Hematopoietic multipotent progenitor cell (in vitro differentiated cells): ENCODE measurements at regions not wholly inside any gene's neighbourhood (a gene's known extent, or its start where the extent isn't known, plus 50 kb on each side); places are given as distances from the start of the nearest gene placed in this dataset.
"Not testable (repeated sequence)": the region's sequence is repeated elsewhere in the genome, so short reads cannot be mapped to it uniquely, and the experiment has no call there.

Experiments used
- DNase-seq, 3 donors: peaks; one replicate each; pipeline ENCODE4 v3.0.0-alpha.2; 2011 to 2015; ENCODE audit warnings: low read depth in 2 of 3, low spot score in 2 of 3

GRCh38 chr12:105682821-105683220 lies 352.3 kb downstream of the C12orf75 start:
- DNase-seq = not testable (repeated sequence)

GRCh38 chr12:105683836-105684235 lies 353.3 kb downstream of the C12orf75 start:
- DNase-seq = not testable (repeated sequence)

GRCh38 chr12:105698075-105698474 lies 367.6 kb downstream of the C12orf75 start:
- DNase-seq = no peak

- no peak for DNase-seq
Observed at GRCh38 chr12:105699209-105699608, 368.7 kb downstream of the C12orf75 start.

DNA sequence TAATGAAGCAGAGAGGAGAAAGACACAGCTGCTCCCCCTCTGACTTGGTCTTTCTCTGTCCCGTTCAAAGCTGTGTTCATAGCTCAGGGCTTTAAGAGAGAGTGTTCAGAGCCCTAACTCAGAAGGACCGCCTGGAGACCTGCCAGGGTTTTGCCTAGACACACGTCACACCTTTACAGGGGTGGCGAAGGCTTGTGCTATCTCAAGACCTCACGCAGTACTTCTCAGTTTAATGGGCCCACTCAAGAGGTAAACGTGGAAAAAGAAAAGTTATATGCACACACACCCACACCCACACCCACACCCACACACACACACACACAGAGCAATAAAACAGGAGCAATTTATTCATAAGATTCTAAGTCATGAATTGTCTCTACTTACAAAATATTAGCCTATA lies 374.3 kb downstream of the C12orf75 start:
- DNase-seq = no peak

- no peak for DNase-seq
Observed at GRCh38 chr12:105705235-105705634, 374.7 kb downstream of the C12orf75 start.

DNA sequence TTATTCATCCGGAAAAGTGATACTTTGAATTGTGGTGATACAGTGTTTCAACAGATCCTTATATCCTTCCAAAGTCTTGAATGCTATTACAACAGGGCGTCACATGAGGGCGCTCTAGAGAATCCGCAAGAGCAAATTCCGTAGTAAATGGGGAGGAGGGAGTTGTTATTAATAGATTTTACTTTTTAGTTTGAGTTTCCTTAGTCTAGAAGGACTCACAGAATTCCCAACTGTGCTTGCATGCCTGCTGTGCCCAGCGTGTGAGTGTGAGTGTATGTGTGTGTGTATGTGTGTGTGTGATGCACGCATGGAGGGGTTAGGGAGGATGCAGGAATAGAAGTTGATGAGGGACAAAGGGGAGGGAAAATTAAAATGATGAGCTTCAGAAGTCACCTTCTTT lies 375.3 kb downstream of the C12orf75 start:
- peak in 2 of 3 donors; percentile 21 to 43 for DNase-seq

GRCh38 chr12:105706321-105706972 lies 376.0 kb downstream of the C12orf75 start:
- no peak for DNase-seq

- no peak for DNase-seq
Observed at GRCh38 chr12:105706973-105707334, 376.5 kb downstream of the C12orf75 start.

DNA sequence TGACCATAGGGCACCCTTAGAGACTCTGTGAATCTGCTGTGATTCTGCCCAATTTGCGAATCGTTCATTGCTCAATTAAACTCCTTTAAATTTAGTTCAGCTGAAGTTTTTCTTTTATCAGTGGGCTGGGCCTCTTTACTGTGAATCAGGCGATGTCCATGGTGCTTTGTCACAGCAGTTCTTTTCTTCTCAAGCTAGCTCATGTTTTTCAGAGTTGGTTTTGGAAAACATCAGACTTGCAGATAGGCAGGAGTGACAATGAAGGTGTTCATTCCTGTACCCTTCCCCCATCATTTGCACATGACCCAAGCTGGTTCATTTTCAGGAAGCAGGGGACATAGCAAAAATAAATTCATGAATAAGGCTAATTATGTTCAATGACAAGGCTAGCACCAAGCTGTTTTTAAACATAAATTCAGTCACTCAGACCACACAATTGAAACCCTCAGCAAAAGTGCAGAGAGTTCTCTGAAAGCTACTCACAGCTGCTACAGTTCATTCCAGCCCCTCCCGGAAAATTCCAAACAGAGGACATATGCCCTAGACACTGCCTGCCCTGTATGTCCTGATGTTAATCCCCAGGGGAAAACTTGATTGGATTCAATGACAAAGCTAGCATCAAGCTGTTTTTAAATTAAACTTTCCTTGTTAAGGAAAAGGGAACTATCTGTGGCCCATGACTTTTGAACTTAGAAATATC lies 383.3 kb downstream of the C12orf75 start:
- no peak for DNase-seq

GRCh38 chr12:105716621-105717020 lies 386.1 kb downstream of the C12orf75 start:
- DNase-seq = no peak

GRCh38 chr12:105721051-105721825 lies 390.7 kb downstream of the C12orf75 start:
- DNase-seq = no peak

- DNase-seq = no peak
Observed at GRCh38 chr12:105721891-105722290, 391.4 kb downstream of the C12orf75 start.

DNA sequence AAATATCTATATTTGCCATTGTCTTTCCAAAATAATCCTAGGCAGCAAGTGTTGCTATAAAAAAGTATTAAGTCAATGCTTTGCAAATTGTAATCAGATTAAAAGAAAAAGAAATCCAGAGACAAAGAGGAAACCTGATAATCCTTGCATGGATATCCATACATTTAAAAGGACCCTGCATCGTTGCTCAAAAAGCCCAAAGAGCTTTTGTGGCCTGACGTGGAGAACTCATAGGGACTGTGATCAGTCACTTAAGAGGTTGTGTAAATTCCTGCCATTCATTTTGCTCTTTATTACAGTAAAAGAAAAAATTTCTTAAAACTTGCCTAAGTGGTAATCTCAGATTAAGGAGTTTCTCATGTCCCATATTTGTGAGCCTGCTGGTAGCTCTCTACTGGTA lies 392.6 kb downstream of the C12orf75 start:
- DNase-seq = no peak

- DNase-seq = no peak
Observed at GRCh38 chr12:105723494-105723893, 393.0 kb downstream of the C12orf75 start.

DNA sequence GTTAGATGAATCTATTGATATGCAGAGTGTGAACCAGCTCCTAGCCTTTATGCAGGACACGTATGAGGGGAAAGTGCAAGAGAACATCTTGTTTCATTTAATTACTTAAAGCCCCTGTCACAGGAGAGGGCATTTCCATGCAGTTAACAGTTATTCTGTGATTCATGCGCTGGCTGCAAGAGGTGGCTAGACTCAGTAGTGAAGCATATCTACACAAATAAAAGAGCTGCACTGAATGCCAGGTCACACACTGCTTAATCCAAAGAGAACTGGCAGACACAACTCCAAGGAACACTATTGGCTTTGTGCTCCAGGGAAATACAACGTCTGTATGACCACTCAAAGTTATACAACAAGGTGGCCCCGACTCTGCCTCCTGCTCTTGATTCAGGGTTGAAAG lies 394.1 kb downstream of the C12orf75 start:
- no peak for DNase-seq

GRCh38 chr12:105725054-105725453 lies 394.6 kb downstream of the C12orf75 start:
- no peak for DNase-seq

- DNase-seq = no peak
Observed at GRCh38 chr12:105729181-105729771, 398.8 kb downstream of the C12orf75 start.

DNA sequence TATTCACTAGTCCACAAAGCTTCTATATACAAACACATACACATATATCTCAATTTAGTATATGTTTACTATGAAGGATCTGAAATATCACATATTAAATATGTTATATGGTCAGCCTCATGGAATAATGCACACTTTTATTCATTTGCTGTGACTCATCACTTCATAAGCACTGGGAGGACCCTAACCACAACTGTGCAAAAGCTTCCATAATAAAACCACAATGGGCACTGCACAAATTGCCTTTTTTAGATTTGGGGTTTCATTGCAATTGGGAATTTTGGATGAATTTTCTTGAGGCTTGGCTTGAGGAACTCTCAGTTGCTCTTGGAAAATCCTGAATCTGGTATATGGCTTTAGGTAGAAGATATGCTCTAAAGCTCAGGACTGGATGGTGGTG lies 399.4 kb downstream of the C12orf75 start:
- no peak for DNase-seq

DNA sequence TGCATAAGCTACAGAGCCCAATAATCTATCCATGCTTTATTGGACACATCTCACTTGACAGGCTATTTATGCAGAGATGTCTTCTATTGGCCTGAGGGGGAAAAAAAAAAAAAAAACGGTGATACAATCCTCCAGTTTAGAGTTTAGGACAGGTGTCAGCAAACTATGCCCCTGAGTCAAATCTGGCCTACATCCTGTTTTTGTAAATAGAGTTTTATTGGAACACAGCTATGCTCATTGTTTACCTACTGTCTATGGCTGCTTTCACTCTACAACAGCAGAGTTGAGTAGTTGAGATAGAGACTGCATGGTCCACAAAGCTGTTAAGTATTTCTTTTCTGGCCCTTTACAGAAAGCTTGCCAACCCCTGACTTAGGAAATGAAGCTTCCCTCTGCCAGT lies 403.1 kb downstream of the C12orf75 start:
- DNase-seq = no peak

DNA sequence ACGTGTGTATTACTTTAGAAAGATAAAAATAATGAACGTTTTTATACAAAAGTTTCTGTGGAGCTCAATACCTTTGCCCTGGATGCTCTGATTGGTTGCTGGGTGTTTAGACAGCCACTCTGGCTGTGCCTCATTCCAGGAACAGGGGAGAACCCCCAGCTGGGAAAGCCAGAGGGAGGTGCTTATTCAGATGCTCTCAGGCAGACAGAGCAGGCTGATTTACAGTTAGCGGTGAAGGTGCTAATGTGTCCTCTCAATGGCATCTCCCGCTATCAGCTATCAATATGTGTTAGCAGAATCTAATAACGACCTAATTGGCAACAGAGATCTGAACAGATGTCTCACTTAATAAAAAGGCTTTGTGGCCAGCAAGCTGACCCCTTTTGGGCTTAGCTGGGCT lies 402.3 kb downstream of the NUAK1 start:
- DNase-seq = no peak
